Body of pancreas (tissue), 4 donors: ENCODE measurements at regions not wholly inside any gene's neighbourhood (a gene's known extent, or its start where the extent isn't known, plus 50 kb on each side); places are given as distances from the start of the nearest gene placed in this dataset.

ENCODE experiments used
- POLR2A ChIP-seq, 3 donors: fragments of 450-650 bp; IDR thresholded peaks; one replicate each; pipeline ENCODE4 v1.6.1; 2016; ENCODE audit warnings: antibody characterized with exemption in 3 of 3, mild to moderate bottlenecking in 2 of 3
- TF ChIP-seq, protein P1 (sequence below), 7 experiments: fragments of 450-650 bp in 4 of 7; fragments of 200-600 bp in 3 of 7; sonication (generic) in 3 of 7; IDR thresholded peaks; one replicate each; pipeline ENCODE4 v1.5.1; 2016 to 2019; ENCODE audit warnings: antibody characterized with exemption in 7 of 7

DNA sequence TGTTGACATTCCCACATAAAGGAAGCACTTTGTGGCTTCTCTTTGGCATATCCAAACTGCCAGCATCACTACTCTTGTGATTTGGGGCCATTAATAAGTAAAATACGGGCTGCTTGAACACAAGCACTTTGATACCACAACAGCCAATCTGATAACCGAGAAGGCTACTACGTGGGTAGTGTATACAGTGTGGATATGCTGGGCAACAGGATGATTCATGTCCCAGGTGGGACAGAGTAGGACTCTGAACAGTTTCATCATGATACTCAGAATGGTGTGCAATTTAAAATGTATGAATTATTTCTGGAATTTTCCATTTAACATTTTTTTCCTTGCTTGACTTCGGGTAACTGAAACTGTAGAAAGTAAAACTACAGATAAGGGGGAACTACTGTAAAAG lies 225.0 kb upstream of the DDHD1 start:
- TF ChIP-seq, protein P1, sequence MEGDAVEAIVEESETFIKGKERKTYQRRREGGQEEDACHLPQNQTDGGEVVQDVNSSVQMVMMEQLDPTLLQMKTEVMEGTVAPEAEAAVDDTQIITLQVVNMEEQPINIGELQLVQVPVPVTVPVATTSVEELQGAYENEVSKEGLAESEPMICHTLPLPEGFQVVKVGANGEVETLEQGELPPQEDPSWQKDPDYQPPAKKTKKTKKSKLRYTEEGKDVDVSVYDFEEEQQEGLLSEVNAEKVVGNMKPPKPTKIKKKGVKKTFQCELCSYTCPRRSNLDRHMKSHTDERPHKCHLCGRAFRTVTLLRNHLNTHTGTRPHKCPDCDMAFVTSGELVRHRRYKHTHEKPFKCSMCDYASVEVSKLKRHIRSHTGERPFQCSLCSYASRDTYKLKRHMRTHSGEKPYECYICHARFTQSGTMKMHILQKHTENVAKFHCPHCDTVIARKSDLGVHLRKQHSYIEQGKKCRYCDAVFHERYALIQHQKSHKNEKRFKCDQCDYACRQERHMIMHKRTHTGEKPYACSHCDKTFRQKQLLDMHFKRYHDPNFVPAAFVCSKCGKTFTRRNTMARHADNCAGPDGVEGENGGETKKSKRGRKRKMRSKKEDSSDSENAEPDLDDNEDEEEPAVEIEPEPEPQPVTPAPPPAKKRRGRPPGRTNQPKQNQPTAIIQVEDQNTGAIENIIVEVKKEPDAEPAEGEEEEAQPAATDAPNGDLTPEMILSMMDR (IDR thresholded peaks at IDR 0.05) = no peak
- TF ChIP-seq POLR2A (IDR thresholded peaks at IDR 0.05) = no peak
